Vagina (tissue), 2 donors: ENCODE measurements at regions not wholly inside any gene's neighbourhood (a gene's known extent, or its start where the extent isn't known, plus 50 kb on each side); places are given as distances from the start of the nearest gene placed in this dataset.

Experiments
- DNase-seq, 2 donors: peaks; one replicate each; pipeline ENCODE4 v3.0.0-alpha.2; 2017; ENCODE audit errors: extremely low spot score in 2 of 2
- H3K27ac ChIP-seq: fragments of 200-600 bp; sonication (generic); one replicate; pipeline ENCODE4 v1.5.1; 2019
- H3K27me3 ChIP-seq: fragments of 200-600 bp; sonication (generic); one replicate; pipeline ENCODE4 v1.5.1; 2019
- H3K36me3 ChIP-seq, 2 donors: fragments of 200-600 bp; sonication (generic); one replicate each; pipeline ENCODE4 v1.5.1; 2017 to 2019
- H3K4me1 ChIP-seq: fragments of 200-600 bp; sonication (generic); one replicate; pipeline ENCODE4 v1.5.1; 2019
- H3K4me3 ChIP-seq, 2 donors: fragments of 200-600 bp; sonication (generic); 1 replicate in 1 of 2; 2 replicates in 1 of 2; pipeline ENCODE4 v1.5.1; 2016 to 2019
- H3K9me3 ChIP-seq: fragments of 200-600 bp; sonication (generic); one replicate; pipeline ENCODE4 v1.5.1; 2019
- POLR2A ChIP-seq, 2 donors: fragments of 450-650 bp; IDR thresholded peaks; one replicate each; pipeline ENCODE4 v1.6.1; 2017; ENCODE audit warnings: antibody characterized with exemption in 2 of 2, mild to moderate bottlenecking in 2 of 2, moderate library complexity in 2 of 2
- POLR2AphosphoS5 ChIP-seq, 2 donors: sonication (generic); formaldehyde crosslinking; IDR thresholded peaks; one replicate each; pipeline ENCODE4 v1.9.0; 2017; ENCODE audit warnings: antibody characterized with exemption in 2 of 2, mild to moderate bottlenecking in 2 of 2, low read depth in 1 of 2; ENCODE audit not compliant: insufficient read depth in 1 of 2
- intact Hi-C: fragments of 100-400 bp; cut with DNase I; formaldehyde crosslinking; loops from one replicate; pipeline ENCODE4 v1.15.1; 2023
- TF ChIP-seq, protein P1 (sequence below), 3 experiments: fragments of 450-650 bp in 2 of 3; fragments of 200-600 bp in 1 of 3; sonication (generic) in 1 of 3; IDR thresholded peaks; one replicate each; pipeline ENCODE4 v1.5.1; 2017 to 2019; ENCODE audit warnings: antibody characterized with exemption in 3 of 3, mild to moderate bottlenecking in 2 of 3, moderate library complexity in 2 of 3

DNA sequence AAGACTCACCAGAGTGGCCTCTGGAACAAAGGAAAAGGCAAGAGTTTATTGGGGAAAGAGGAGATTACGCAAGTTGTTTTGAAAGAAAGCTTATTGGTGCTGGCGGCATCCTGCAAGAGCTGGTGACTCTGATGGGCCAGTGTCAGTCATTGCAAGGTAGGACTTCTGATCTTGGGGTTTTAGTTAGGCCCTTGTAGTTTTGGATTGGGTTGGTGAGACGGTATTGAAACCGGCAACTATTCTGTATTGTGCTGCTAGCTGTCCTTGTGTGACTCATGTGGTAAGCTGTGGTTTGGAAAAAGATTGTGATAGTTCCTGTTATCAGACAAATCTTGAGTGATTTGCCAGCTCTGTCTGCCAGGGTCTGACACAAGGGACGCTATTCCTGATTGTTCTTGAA lies 159.1 kb upstream of the PIEZO2 start:
- Histone ChIP-seq H3K9me3 (no peaks in the 10 kb centered on the region), H3K4me1 (no peaks in the 10 kb centered on the region), H3K27ac (no peak overlapping the region), H3K4me3 (no peak overlapping the region), H3K27me3 (no peaks in the 10 kb centered on the region), H3K36me3 (no peaks in the 10 kb centered on the region)
- TF ChIP-seq POLR2A (IDR thresholded peaks at IDR 0.05) (no peak), POLR2AphosphoS5 (IDR thresholded peaks at IDR 0.05; ENCODE audit: insufficient read depth in 1 of 2, low read depth in 1 of 2) (no peak)
- TF ChIP-seq, protein P1, sequence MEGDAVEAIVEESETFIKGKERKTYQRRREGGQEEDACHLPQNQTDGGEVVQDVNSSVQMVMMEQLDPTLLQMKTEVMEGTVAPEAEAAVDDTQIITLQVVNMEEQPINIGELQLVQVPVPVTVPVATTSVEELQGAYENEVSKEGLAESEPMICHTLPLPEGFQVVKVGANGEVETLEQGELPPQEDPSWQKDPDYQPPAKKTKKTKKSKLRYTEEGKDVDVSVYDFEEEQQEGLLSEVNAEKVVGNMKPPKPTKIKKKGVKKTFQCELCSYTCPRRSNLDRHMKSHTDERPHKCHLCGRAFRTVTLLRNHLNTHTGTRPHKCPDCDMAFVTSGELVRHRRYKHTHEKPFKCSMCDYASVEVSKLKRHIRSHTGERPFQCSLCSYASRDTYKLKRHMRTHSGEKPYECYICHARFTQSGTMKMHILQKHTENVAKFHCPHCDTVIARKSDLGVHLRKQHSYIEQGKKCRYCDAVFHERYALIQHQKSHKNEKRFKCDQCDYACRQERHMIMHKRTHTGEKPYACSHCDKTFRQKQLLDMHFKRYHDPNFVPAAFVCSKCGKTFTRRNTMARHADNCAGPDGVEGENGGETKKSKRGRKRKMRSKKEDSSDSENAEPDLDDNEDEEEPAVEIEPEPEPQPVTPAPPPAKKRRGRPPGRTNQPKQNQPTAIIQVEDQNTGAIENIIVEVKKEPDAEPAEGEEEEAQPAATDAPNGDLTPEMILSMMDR (IDR thresholded peaks at IDR 0.05) = no peak
- DNase-seq = no peak
- intact Hi-C loops = no loop called here

DNA sequence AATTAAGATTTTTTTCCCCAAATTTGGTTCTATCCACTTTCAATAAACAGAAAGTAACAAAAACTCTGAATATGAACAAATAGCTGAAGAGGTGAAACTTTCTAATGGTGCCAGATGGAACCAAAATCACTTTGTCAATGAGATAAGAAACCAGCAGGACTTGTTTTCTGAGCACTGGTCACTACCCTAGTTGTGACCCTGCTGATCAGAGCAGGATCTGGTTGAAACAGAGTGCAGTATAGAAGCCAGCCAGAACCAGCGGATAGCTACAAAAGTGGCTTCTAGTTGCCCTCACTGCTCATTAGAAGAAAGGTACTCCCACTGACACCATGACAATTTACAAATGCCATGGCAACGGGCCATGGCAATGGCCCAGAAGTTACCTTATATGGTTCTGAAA lies 158.3 kb upstream of the PIEZO2 start:
- no peak for DNase-seq
- H3K27ac ChIP-seq = no peak overlapping the region
- no peaks in the 10 kb centered on the region for H3K27me3 ChIP-seq
- no peak overlapping the region for H3K4me3 ChIP-seq
- H3K4me1 ChIP-seq = no peaks in the 10 kb centered on the region
- H3K36me3 ChIP-seq = no peaks in the 10 kb centered on the region
- no peaks in the 10 kb centered on the region for H3K9me3 ChIP-seq
- no peak for TF ChIP-seq POLR2AphosphoS5 (IDR thresholded peaks at IDR 0.05; ENCODE audit: insufficient read depth in 1 of 2, low read depth in 1 of 2)
- TF ChIP-seq POLR2A (IDR thresholded peaks at IDR 0.05) = no peak
- TF ChIP-seq, protein P1 (IDR thresholded peaks at IDR 0.05) = no peak
- intact Hi-C loops = no loop called here

DNA sequence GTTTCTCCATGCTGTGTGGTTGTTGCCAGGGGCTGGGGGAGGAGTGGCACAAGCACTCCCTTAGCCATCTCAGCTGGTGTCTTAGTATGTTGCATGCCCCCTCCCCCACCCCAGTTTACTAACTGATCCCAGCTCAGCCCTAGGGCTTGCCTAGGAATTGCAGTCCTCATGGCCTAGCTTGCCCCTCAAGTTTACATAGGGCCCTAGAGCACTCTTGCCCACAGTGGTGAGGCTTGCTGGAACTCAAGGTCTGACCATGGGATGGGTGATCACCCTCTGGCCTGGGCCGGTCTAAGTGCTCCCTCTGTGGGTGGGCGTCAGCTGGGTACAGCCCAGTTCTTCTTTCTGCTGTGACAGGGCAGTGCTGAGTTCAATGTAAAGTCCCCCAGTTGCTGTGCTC lies 156.1 kb upstream of the PIEZO2 start:
- Histone ChIP-seq H3K9me3 (no peaks in the 10 kb centered on the region), H3K4me1 (no peaks in the 10 kb centered on the region), H3K27ac (no peak overlapping the region), H3K27me3 (no peaks in the 10 kb centered on the region), H3K36me3 (no peaks in the 10 kb centered on the region), H3K4me3 (no peak overlapping the region)
- DNase-seq = no peak
- intact Hi-C loops = no loop called here
- TF ChIP-seq POLR2A (IDR thresholded peaks at IDR 0.05) = no peak
- TF ChIP-seq POLR2AphosphoS5 (IDR thresholded peaks at IDR 0.05; ENCODE audit: insufficient read depth in 1 of 2, low read depth in 1 of 2) = no peak
- TF ChIP-seq, protein P1 (IDR thresholded peaks at IDR 0.05) = no peak

DNA sequence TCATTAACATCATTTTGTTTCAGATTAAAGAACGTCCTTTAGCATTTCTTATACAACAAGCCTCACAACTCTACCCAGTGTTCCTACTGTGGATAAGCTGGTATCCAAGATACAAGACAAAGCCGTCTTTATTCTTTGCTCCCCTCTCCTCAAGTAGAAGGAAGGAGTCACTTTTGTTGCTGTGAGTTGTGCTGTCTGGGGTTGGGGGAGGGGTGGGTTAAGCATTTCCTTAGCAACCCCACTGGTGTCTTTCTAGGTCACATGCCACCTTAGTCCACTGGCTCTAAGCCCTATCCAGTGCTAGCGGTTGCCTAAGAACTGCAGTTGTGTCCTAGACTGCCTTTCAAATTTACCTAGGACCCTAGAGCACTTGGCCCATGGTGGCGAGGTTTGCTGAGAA lies 155.6 kb upstream of the PIEZO2 start:
- H3K36me3 ChIP-seq = no peaks in the 10 kb centered on the region
- no peak for DNase-seq
- H3K4me1 ChIP-seq = no peaks in the 10 kb centered on the region
- H3K27me3 ChIP-seq = no peaks in the 10 kb centered on the region
- no peak overlapping the region for H3K27ac ChIP-seq
- intact Hi-C loops = no loop called here
- H3K4me3 ChIP-seq = no peak overlapping the region
- H3K9me3 ChIP-seq = no peaks in the 10 kb centered on the region
- no peak for TF ChIP-seq POLR2A (IDR thresholded peaks at IDR 0.05)
- TF ChIP-seq, protein P1 (IDR thresholded peaks at IDR 0.05) = no peak
- no peak for TF ChIP-seq POLR2AphosphoS5 (IDR thresholded peaks at IDR 0.05; ENCODE audit: insufficient read depth in 1 of 2, low read depth in 1 of 2)

DNA sequence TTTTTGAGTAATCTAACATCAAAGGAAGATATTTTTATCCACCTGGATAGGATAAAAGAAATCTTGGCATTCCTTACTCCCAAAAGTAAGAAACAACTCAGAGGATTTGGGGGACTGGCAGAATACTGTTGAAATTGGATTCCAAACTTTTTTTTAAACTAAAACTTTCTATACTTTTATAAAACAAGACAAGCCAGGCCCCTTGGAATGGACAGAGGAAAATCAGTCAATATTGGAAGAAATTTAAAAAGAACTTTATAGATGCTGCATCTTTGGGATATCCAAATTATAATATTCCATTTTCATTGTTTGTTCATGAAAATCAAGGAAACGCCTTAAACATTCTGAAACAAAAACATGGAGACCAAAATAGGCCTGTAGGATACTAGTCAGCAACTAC lies 147.6 kb upstream of the PIEZO2 start:
- Histone ChIP-seq H3K27me3 (no peaks in the 10 kb centered on the region), H3K36me3 (no peaks in the 10 kb centered on the region)
- intact Hi-C loops = no loop called here

More for the DNA sequence above, 147.6 kb upstream of the PIEZO2 start:
- TF ChIP-seq, protein P1 (IDR thresholded peaks at IDR 0.05) = no peak
- H3K9me3 ChIP-seq = no peaks in the 10 kb centered on the region
- H3K4me1 ChIP-seq = no peaks in the 10 kb centered on the region
- no peak overlapping the region for H3K4me3 ChIP-seq
- H3K27ac ChIP-seq = no peak overlapping the region
- DNase-seq = no peak
